ENCODE measurements at regions not wholly inside any gene's neighbourhood (a gene's known extent, or its start where the extent isn't known, plus 50 kb on each side); places are given as distances from the start of the nearest gene placed in this dataset.
"Not testable (repeated sequence)": the region's sequence is repeated elsewhere in the genome, so short reads cannot be mapped to it uniquely, and the experiment has no call there.

- H3K4me3 ChIP-seq = no peak overlapping the region
- WGBS = 81% methylated on average over 2 of the region's 2 CpGs
- H3K27ac ChIP-seq = no peak overlapping the region
- H3K9me3 ChIP-seq = no peaks in the 10 kb centered on the region
- TF ChIP-seq, protein P1, sequence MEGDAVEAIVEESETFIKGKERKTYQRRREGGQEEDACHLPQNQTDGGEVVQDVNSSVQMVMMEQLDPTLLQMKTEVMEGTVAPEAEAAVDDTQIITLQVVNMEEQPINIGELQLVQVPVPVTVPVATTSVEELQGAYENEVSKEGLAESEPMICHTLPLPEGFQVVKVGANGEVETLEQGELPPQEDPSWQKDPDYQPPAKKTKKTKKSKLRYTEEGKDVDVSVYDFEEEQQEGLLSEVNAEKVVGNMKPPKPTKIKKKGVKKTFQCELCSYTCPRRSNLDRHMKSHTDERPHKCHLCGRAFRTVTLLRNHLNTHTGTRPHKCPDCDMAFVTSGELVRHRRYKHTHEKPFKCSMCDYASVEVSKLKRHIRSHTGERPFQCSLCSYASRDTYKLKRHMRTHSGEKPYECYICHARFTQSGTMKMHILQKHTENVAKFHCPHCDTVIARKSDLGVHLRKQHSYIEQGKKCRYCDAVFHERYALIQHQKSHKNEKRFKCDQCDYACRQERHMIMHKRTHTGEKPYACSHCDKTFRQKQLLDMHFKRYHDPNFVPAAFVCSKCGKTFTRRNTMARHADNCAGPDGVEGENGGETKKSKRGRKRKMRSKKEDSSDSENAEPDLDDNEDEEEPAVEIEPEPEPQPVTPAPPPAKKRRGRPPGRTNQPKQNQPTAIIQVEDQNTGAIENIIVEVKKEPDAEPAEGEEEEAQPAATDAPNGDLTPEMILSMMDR (IDR thresholded peaks at IDR 0.05) = no peak
- TF ChIP-seq EP300 (IDR thresholded peaks at IDR 0.05) = no peak
- no peak for TF ChIP-seq POLR2A (IDR thresholded peaks at IDR 0.05)
- TF ChIP-seq POLR2AphosphoS5 (IDR thresholded peaks at IDR 0.05) = no peak
- no peak for DNase-seq (ENCODE audit: low spot score in 2 of 2)
- H3K27me3 ChIP-seq = no peaks in the 10 kb centered on the region
- H3K4me1 ChIP-seq = no peaks in the 10 kb centered on the region
- H3K36me3 ChIP-seq = no peaks in the 10 kb centered on the region
These were observed 84.1 kb upstream of the LUZP2 start for GRCh38 chr11:24412722-24413121.

- Histone ChIP-seq H3K4me1 (no peaks in the 10 kb centered on the region), H3K27ac (no peak overlapping the region), H3K4me3 (no peak overlapping the region), H3K27me3 (no peaks in the 10 kb centered on the region), H3K36me3 (no peaks in the 10 kb centered on the region), H3K9me3 (no peaks in the 10 kb centered on the region)
- DNase-seq (ENCODE audit: low spot score in 2 of 2) = no peak
- WGBS = 74% methylated on average over 1 of the region's 1 CpG
- TF ChIP-seq EP300 (IDR thresholded peaks at IDR 0.05) (no peak), POLR2A (IDR thresholded peaks at IDR 0.05) (no peak), POLR2AphosphoS5 (IDR thresholded peaks at IDR 0.05) (no peak)
- TF ChIP-seq, protein P1 (IDR thresholded peaks at IDR 0.05) = no peak
These were observed 83.5 kb upstream of the LUZP2 start for GRCh38 chr11:24413391-24413790.

- not testable (repeated sequence) for H3K36me3 ChIP-seq; H3K27ac ChIP-seq; DNase-seq (ENCODE audit: low spot score in 2 of 2); H3K4me1 ChIP-seq; H3K4me3 ChIP-seq; H3K27me3 ChIP-seq; H3K9me3 ChIP-seq
- WGBS = 96% methylated on average over 5 of the region's 34 CpGs
These were observed 80.8 kb upstream of the LUZP2 start for GRCh38 chr11:24415955-24416636.

DNA sequence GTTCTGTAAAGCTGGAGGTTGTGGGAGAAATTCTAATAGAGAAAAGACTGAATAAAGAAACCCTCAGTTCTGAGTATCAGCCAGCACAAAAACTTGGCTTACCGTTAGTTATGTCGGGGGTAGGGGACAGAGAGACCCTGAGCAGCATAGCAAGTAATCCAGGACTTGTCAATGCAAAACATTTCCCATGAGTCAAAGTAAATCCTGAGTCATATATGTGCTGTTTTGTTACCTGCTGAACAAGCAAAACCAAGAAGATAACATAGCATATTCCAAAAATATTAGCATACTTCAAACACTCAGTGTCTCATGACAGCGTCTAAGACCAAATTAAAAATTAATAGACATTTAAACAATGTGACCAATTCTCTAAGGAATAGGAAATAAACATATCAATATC, 75.1 kb upstream of the LUZP2 start:
- Histone ChIP-seq H3K36me3 (no peaks in the 10 kb centered on the region), H3K27me3 (no peaks in the 10 kb centered on the region), H3K4me3 (no peak overlapping the region), H3K27ac (no peak overlapping the region), H3K4me1 (no peaks in the 10 kb centered on the region), H3K9me3 (no peaks in the 10 kb centered on the region)
- TF ChIP-seq POLR2A (IDR thresholded peaks at IDR 0.05) (no peak), POLR2AphosphoS5 (IDR thresholded peaks at IDR 0.05) (no peak), EP300 (IDR thresholded peaks at IDR 0.05) (no peak)
- TF ChIP-seq, protein P1 (IDR thresholded peaks at IDR 0.05) = no peak
- no peak for DNase-seq (ENCODE audit: low spot score in 2 of 2)
- WGBS = 65% methylated on average over 3 of the region's 3 CpGs

DNA sequence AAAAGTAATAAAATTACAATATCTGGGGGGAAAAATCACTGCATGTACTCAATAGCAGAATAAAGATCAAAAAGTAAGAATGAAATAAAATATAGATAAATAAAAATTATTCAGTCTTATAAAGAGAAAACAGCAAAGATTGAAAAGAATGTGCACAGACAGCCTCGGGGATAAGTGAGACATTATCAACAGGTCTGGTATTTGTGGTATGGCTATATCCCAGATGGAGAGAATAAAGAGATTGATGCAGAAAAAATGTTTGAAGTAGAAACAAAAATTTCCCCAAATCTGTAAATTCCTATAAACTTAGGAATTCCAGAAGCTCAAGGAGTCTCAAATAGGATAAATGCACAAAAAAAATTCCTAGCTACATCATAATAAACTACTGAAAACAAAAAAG, 74.5 kb upstream of the LUZP2 start:
- DNase-seq (ENCODE audit: low spot score in 2 of 2) = no peak
- H3K4me1 ChIP-seq = no peaks in the 10 kb centered on the region
- TF ChIP-seq POLR2AphosphoS5 (IDR thresholded peaks at IDR 0.05) = no peak
- TF ChIP-seq, protein P1 (IDR thresholded peaks at IDR 0.05) = no peak
- no peak for TF ChIP-seq EP300 (IDR thresholded peaks at IDR 0.05)
- no peak for TF ChIP-seq POLR2A (IDR thresholded peaks at IDR 0.05)
- no peak overlapping the region for H3K4me3 ChIP-seq
- H3K27me3 ChIP-seq = no peaks in the 10 kb centered on the region
- WGBS = 25% methylated on average over 1 of the region's 1 CpG
- H3K27ac ChIP-seq = no peak overlapping the region
- H3K9me3 ChIP-seq = no peaks in the 10 kb centered on the region
- no peaks in the 10 kb centered on the region for H3K36me3 ChIP-seq

DNA sequence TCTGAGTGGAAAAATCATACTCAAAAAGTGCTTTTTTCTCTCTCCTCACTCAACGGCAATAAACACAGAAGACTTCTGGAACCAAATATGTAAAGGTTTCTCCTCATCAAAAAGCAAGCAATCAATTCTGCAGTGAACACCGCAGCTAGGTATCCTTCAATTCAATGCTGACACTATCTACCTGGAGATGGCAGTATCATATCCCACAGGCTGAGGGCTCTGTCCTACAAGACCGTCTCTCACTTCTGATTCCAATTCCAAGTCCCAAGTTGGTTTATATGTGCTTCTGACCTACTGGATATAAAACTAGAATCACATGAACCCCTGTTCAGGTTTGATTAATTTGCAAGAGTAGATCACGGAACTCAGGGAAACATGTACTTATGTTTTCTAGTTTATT, 59.7 kb upstream of the LUZP2 start:
- 76% methylated on average over 4 of the region's 4 CpGs for WGBS
- no peaks in the 10 kb centered on the region for H3K27me3 ChIP-seq
- H3K4me3 ChIP-seq = no peak overlapping the region
- TF ChIP-seq POLR2AphosphoS5 (IDR thresholded peaks at IDR 0.05) (no peak), POLR2A (IDR thresholded peaks at IDR 0.05) (no peak), EP300 (IDR thresholded peaks at IDR 0.05) (no peak)
- TF ChIP-seq, protein P1 (IDR thresholded peaks at IDR 0.05) = no peak
- H3K9me3 ChIP-seq = no peaks in the 10 kb centered on the region
- no peaks in the 10 kb centered on the region for H3K4me1 ChIP-seq
- no peak overlapping the region for H3K27ac ChIP-seq
- no peaks in the 10 kb centered on the region for H3K36me3 ChIP-seq
- DNase-seq (ENCODE audit: low spot score in 2 of 2) = no peak

Data from suprapubic skin (tissue), 4 donors.